ENCODE measurements at regions not wholly inside any gene's neighbourhood (a gene's known extent, or its start where the extent isn't known, plus 50 kb on each side); places are given as distances from the start of the nearest gene placed in this dataset.

- DNase-seq (ENCODE audit: low spot score): no peak
Measured at GRCh38 chr6:15077006-15077405, 168.9 kb upstream of the JARID2 start.

GRCh38 chr6:15077961-15078360 lies 167.9 kb upstream of the JARID2 start:
- TF ChIP-seq CTCF (IDR thresholded peaks at IDR 0.05): no peak
- ATAC-seq (ENCODE audit: low FRiP score) (no peak), DNase-seq (ENCODE audit: low spot score) (no peak)

More at GRCh38 chr6:15077006-15077405, 168.9 kb upstream of the JARID2 start:
- ATAC-seq (ENCODE audit: low FRiP score): no peak
- TF ChIP-seq CTCF (IDR thresholded peaks at IDR 0.05): no peak

- no peak for ATAC-seq (ENCODE audit: low FRiP score)
- TF ChIP-seq CTCF (IDR thresholded peaks at IDR 0.05): no peak
- DNase-seq (ENCODE audit: low spot score): no peak
Measured at GRCh38 chr6:15079288-15079817, 166.5 kb upstream of the JARID2 start.

- ATAC-seq (ENCODE audit: low FRiP score): no peak
- no peak for TF ChIP-seq CTCF (IDR thresholded peaks at IDR 0.05)
- no peak for DNase-seq (ENCODE audit: low spot score)
Measured at GRCh38 chr6:15080895-15081294, 165.0 kb upstream of the JARID2 start.

GRCh38 chr6:15081447-15081846 lies 164.4 kb upstream of the JARID2 start:
- DNase-seq (ENCODE audit: low spot score): no peak
- TF ChIP-seq CTCF (IDR thresholded peaks at IDR 0.05): no peak
- no peak for ATAC-seq (ENCODE audit: low FRiP score)

- no peak for ATAC-seq (ENCODE audit: low FRiP score)
- no peak for DNase-seq (ENCODE audit: low spot score)
- no peak for TF ChIP-seq CTCF (IDR thresholded peaks at IDR 0.05)
Measured at GRCh38 chr6:15082708-15083107, 163.2 kb upstream of the JARID2 start.

- TF ChIP-seq CTCF (IDR thresholded peaks at IDR 0.05): no peak
- DNase-seq (ENCODE audit: low spot score) (no peak), ATAC-seq (ENCODE audit: low FRiP score) (no peak)
Measured at GRCh38 chr6:15086348-15087158, 159.3 kb upstream of the JARID2 start.

Data from omental fat pad (tissue), 3 donors.